WTC11 (cell line): ENCODE measurements at regions not wholly inside any gene's neighbourhood (a gene's known extent, or its start where the extent isn't known, plus 50 kb on each side); places are given as distances from the start of the nearest gene placed in this dataset.
A peak's percentile ranks its signal among the peaks of the same experiment; 100 is the strongest.

Source experiments
- ATAC-seq: fragments of 200-7000 bp; cut with Tn5 transposase; 2 replicates; pipeline ENCODE4 v1.10.0; 2021; ENCODE audit warnings: mild to moderate bottlenecking, moderate library complexity
- CTCF ChIA-PET: fragments of 300-600 bp; sonication (Branson Sonifier 250); formaldehyde crosslinking; loops from one replicate; lab custom pipeline; 2021; ENCODE audit warnings: antibody characterized with exemption; lab: Charles Lee
- POLR2A ChIA-PET: fragments of 350-600 bp; sonication (Branson Sonifier 250); formaldehyde crosslinking; loops from one replicate; lab custom pipeline; 2021; ENCODE audit warnings: antibody characterized with exemption; lab: Charles Lee
- DNase-seq: peaks from one replicate; pipeline ENCODE4 v3.0.0; 2021; ENCODE audit warnings: low spot score
- H3K27ac Mint-ChIP-seq: 2 replicates; pipeline ENCODE4 v1.8.0; 2021; ENCODE audit warnings: mixed read lengths
- H3K27me3 Mint-ChIP-seq: 2 replicates; pipeline ENCODE4 v1.8.0; 2021; ENCODE audit warnings: low read depth, mild to moderate bottlenecking, moderate library complexity, mixed read lengths
- H3K36me3 Mint-ChIP-seq: 2 replicates; pipeline ENCODE4 v1.8.0; 2021; ENCODE audit warnings: mixed read lengths
- H3K4me1 Mint-ChIP-seq: 2 replicates; pipeline ENCODE4 v1.8.0; 2022; ENCODE audit warnings: mixed read lengths
- H3K4me3 Mint-ChIP-seq: 2 replicates; pipeline ENCODE4 v1.8.0; 2021; ENCODE audit warnings: mild to moderate bottlenecking, moderate library complexity, mixed read lengths
- H3K9me3 Mint-ChIP-seq: 2 replicates; pipeline ENCODE4 v1.8.0; 2021; ENCODE audit warnings: mixed read lengths
- ELF4 ChIP-seq: sonication (generic); formaldehyde crosslinking; IDR thresholded peaks from 2 replicates; pipeline ENCODE4 v1.8.1; 2022; ENCODE audit warnings: low read depth, mild to moderate bottlenecking, moderate library complexity, missing genetic modification reagents
- JUN ChIP-seq: sonication (generic); formaldehyde crosslinking; IDR thresholded peaks from 2 replicates; pipeline ENCODE4 v1.8.0; 2023; ENCODE audit warnings: mild to moderate bottlenecking, missing genetic modification reagents
- MXD4 ChIP-seq: fragments of 250-450 bp; sonication (Bioruptor Pico); IDR thresholded peaks from 2 replicates; pipeline ENCODE4 v1.8.0; 2021; ENCODE audit warnings: mild to moderate bottlenecking, moderate library complexity, borderline replicate concordance
- NFE2L1 ChIP-seq: sonication (generic); formaldehyde crosslinking; IDR thresholded peaks from 2 replicates; pipeline ENCODE4 v1.8.1; 2023; ENCODE audit warnings: missing genetic modification reagents
- NR1H2 ChIP-seq: sonication (generic); formaldehyde crosslinking; IDR thresholded peaks from 2 replicates; pipeline ENCODE4 v1.9.0; 2021; ENCODE audit warnings: mild to moderate bottlenecking, moderate library complexity, missing genetic modification reagents
- PREB ChIP-seq: sonication (generic); formaldehyde crosslinking; IDR thresholded peaks from 2 replicates; pipeline ENCODE4 v1.8.1; 2022; ENCODE audit warnings: mild to moderate bottlenecking, missing genetic modification reagents, moderate library complexity, borderline replicate concordance
- SMAD4 ChIP-seq: sonication (generic); formaldehyde crosslinking; IDR thresholded peaks from 2 replicates; pipeline ENCODE4 v1.8.0; 2022; ENCODE audit warnings: mild to moderate bottlenecking, missing genetic modification reagents
- SOX15 ChIP-seq: fragments of 250-450 bp; sonication (Bioruptor Pico); IDR thresholded peaks from 2 replicates; pipeline ENCODE4 v1.9.0; 2021; ENCODE audit warnings: mild to moderate bottlenecking
- USF2 ChIP-seq: sonication (generic); formaldehyde crosslinking; IDR thresholded peaks from 2 replicates; pipeline ENCODE4 v1.8.1; 2023; ENCODE audit warnings: mild to moderate bottlenecking, missing genetic modification reagents, moderate library complexity
- ZBTB21 ChIP-seq: sonication (generic); formaldehyde crosslinking; IDR thresholded peaks from 2 replicates; pipeline ENCODE4 v1.8.1; 2023; ENCODE audit warnings: mild to moderate bottlenecking, missing genetic modification reagents, borderline replicate concordance
- ZNF138 ChIP-seq: sonication (generic); formaldehyde crosslinking; conservative IDR thresholded peaks from 2 replicates; pipeline ENCODE4 v1.8.1; 2022; ENCODE audit warnings: mild to moderate bottlenecking, moderate library complexity, missing genetic modification reagents
- ZNF263 ChIP-seq: sonication (generic); formaldehyde crosslinking; IDR thresholded peaks from 2 replicates; pipeline ENCODE4 v1.8.1; 2022; ENCODE audit warnings: low read depth, mild to moderate bottlenecking, moderate library complexity, missing genetic modification reagents
- ZNF281 ChIP-seq: sonication (generic); formaldehyde crosslinking; IDR thresholded peaks from 2 replicates; pipeline ENCODE4 v1.8.0; 2023; ENCODE audit warnings: mild to moderate bottlenecking, missing genetic modification reagents
- ZNF317 ChIP-seq: sonication (generic); formaldehyde crosslinking; IDR thresholded peaks from 2 replicates; pipeline ENCODE4 v1.8.1; 2023; ENCODE audit warnings: low read depth, mild to moderate bottlenecking, moderate library complexity, missing genetic modification reagents, borderline replicate concordance
- ZNF423 ChIP-seq: fragments of 250-450 bp; sonication (Bioruptor Pico); IDR thresholded peaks from 2 replicates; pipeline ENCODE4 v2.1.2; 2022; ENCODE audit warnings: mild to moderate bottlenecking, moderate library complexity
- TF ChIP-seq, protein P1 (sequence below): fragments of 250-450 bp; sonication (Bioruptor Pico); conservative IDR thresholded peaks from 2 replicates; pipeline ENCODE4 v1.9.0; 2021; ENCODE audit warnings: mild to moderate bottlenecking
- TF ChIP-seq, protein P2 (sequence below): fragments of 250-450 bp; sonication (Bioruptor Pico); IDR thresholded peaks from 2 replicates; pipeline ENCODE4 v2.1.2; 2022; ENCODE audit warnings: mild to moderate bottlenecking, moderate library complexity
- TF ChIP-seq, protein P3 (sequence below): sonication (generic); formaldehyde crosslinking; IDR thresholded peaks from 2 replicates; pipeline ENCODE4 v1.8.0; 2022; ENCODE audit warnings: mild to moderate bottlenecking, missing genetic modification reagents
- TF ChIP-seq, protein P4 (sequence below): sonication (generic); formaldehyde crosslinking; IDR thresholded peaks from 2 replicates; pipeline ENCODE4 v1.8.1; 2023; ENCODE audit warnings: mild to moderate bottlenecking, missing genetic modification reagents
- TF ChIP-seq, protein P5 (sequence below): sonication (generic); formaldehyde crosslinking; conservative IDR thresholded peaks from 2 replicates; pipeline ENCODE4 v1.8.1; 2023; ENCODE audit warnings: mild to moderate bottlenecking, low read depth, missing genetic modification reagents, moderate library complexity

DNA sequence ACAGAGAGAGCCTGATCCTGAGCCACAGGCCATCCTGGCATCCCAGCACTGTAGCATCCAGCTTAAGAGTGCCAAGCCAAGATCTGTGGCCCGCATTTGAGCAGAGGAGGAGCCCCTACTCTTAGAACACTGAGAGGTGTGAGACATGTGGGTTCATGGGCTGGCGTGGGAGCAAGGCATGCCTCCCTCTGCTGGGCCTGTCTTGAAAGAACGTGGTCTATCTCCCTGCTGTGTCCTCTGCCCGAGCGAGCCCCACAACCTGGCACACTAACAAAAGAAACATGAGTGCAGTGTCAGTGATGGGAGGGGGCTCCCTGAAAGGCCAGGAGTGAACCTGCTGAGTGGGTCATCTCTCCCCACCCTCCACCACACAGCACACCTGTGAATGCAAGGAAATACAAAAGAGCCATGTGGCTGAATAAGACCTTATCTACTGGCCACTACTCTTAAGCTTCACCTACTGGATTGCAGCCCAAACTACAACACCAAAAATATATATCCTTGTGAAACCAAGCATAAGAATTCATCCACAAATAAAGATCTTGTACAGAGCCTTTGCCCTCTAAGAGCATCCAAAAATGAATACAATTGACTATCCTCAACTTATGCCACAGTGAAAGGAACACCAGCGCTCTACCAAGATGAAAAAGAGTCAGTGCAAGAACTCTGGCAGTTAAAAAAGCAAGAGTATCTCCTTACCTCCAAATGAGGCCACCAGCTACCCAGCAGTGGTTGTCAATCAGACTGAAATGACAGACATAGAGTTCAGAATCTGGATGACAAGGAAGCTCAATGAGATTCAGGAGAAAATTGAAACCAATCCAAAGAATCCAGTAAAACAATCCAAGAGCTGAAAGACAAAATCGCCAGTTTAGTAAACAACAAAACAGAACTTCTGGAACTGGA is 259.4 kb upstream of the DAB1 start (continued):
- 0 out of 2 replicates have a peak, but pooled peaks have one; percentile 45 for TF ChIP-seq ZBTB21 (CRISPR knock-in tag)
- TF ChIP-seq, protein P1, sequence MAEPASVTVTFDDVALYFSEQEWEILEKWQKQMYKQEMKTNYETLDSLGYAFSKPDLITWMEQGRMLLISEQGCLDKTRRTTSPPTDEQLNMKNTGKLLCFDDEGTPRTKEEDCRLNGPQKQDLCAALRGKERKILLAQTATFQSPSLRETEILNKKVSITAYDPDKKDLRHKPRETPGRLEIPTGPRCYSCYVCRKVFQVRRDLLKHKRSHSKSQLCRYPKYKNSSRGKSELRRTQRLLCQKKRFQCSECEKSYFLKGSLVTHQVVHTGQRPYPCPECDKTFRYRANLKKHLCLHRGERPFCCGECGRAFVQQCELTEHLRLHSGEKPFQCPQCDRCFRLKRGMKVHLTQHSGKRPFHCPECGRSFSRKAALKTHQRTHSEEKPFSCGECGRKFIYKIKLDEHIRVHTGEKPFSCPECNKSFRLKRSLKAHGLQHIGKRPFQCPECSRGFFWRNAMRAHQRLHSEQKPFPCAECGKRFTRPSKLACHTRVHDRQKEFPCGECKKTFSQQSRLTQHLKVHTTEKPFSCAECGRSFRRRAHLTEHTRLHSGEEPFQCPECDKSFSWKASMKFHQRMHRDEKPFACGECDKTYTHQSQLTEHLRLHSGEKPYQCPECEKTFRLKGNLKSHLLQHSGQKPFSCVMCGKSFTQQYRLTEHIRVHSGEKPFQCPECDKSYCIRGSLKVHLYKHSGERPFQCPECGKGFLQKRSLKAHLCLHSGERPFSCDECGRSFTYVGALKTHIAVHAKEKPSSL, result no peak

GRCh38 chr1:57678138-57678537 is 254.3 kb upstream of the DAB1 start:
- peak; percentile 36 for ATAC-seq
- peaks cover 11% of the 10 kb centered on the region for H3K4me1 Mint-ChIP-seq
- DNase-seq, result no peak
- H3K4me3 Mint-ChIP-seq, result no peak overlapping the region
- H3K27me3 Mint-ChIP-seq, result peaks cover 92% of the 10 kb centered on the region
- H3K36me3 Mint-ChIP-seq, result no peaks in the 10 kb centered on the region
- CTCF ChIA-PET, result no interaction called here
- POLR2A ChIA-PET, result no interaction called here
- H3K9me3 Mint-ChIP-seq, result 0 out of 2 replicates have a peak, but pooled peaks cover under 1% of the 10 kb centered on the region
- H3K27ac Mint-ChIP-seq, result no peak overlapping the region
- TF ChIP-seq PREB (CRISPR knock-in tag), result no peak
- no peak for TF ChIP-seq ZNF317 (CRISPR knock-in tag)
- no peak for TF ChIP-seq ZNF263 (CRISPR knock-in tag)
- TF ChIP-seq, protein P2, sequence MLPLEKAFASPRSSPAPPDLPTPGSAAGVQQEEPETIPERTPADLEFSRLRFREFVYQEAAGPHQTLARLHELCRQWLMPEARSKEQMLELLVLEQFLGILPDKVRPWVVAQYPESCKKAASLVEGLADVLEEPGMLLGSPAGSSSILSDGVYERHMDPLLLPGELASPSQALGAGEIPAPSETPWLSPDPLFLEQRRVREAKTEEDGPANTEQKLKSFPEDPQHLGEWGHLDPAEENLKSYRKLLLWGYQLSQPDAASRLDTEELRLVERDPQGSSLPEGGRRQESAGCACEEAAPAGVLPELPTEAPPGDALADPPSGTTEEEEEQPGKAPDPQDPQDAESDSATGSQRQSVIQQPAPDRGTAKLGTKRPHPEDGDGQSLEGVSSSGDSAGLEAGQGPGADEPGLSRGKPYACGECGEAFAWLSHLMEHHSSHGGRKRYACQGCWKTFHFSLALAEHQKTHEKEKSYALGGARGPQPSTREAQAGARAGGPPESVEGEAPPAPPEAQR (CRISPR knock-in tag), result no peak
- TF ChIP-seq, protein P3, sequence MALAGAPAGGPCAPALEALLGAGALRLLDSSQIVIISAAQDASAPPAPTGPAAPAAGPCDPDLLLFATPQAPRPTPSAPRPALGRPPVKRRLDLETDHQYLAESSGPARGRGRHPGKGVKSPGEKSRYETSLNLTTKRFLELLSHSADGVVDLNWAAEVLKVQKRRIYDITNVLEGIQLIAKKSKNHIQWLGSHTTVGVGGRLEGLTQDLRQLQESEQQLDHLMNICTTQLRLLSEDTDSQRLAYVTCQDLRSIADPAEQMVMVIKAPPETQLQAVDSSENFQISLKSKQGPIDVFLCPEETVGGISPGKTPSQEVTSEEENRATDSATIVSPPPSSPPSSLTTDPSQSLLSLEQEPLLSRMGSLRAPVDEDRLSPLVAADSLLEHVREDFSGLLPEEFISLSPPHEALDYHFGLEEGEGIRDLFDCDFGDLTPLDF (CRISPR knock-in tag), result no peak
- no peak for TF ChIP-seq ELF4 (CRISPR knock-in tag)
- no peak for TF ChIP-seq ZNF281 (CRISPR knock-in tag)
- TF ChIP-seq NFE2L1 (CRISPR knock-in tag), result no peak
- no peak for TF ChIP-seq ZNF138 (CRISPR knock-in tag)
- no peak for TF ChIP-seq SMAD4
- no peak for TF ChIP-seq NR1H2 (CRISPR knock-in tag)
- TF ChIP-seq ZNF423 (CRISPR knock-in tag), result no peak
- TF ChIP-seq, protein P4, sequence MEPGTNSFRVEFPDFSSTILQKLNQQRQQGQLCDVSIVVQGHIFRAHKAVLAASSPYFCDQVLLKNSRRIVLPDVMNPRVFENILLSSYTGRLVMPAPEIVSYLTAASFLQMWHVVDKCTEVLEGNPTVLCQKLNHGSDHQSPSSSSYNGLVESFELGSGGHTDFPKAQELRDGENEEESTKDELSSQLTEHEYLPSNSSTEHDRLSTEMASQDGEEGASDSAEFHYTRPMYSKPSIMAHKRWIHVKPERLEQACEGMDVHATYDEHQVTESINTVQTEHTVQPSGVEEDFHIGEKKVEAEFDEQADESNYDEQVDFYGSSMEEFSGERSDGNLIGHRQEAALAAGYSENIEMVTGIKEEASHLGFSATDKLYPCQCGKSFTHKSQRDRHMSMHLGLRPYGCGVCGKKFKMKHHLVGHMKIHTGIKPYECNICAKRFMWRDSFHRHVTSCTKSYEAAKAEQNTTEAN, result no peak
- TF ChIP-seq, protein P5, sequence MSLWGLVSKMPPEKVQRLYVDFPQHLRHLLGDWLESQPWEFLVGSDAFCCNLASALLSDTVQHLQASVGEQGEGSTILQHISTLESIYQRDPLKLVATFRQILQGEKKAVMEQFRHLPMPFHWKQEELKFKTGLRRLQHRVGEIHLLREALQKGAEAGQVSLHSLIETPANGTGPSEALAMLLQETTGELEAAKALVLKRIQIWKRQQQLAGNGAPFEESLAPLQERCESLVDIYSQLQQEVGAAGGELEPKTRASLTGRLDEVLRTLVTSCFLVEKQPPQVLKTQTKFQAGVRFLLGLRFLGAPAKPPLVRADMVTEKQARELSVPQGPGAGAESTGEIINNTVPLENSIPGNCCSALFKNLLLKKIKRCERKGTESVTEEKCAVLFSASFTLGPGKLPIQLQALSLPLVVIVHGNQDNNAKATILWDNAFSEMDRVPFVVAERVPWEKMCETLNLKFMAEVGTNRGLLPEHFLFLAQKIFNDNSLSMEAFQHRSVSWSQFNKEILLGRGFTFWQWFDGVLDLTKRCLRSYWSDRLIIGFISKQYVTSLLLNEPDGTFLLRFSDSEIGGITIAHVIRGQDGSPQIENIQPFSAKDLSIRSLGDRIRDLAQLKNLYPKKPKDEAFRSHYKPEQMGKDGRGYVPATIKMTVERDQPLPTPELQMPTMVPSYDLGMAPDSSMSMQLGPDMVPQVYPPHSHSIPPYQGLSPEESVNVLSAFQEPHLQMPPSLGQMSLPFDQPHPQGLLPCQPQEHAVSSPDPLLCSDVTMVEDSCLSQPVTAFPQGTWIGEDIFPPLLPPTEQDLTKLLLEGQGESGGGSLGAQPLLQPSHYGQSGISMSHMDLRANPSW (CRISPR knock-in tag), result no peak
- no peak for TF ChIP-seq USF2 (CRISPR knock-in tag)
- no peak for TF ChIP-seq JUN (CRISPR knock-in tag)
- no peak for TF ChIP-seq MXD4 (CRISPR knock-in tag)
- no peak for TF ChIP-seq SOX15 (CRISPR knock-in tag)
